ENCODE measurements at regions not wholly inside any gene's neighbourhood (a gene's known extent, or its start where the extent isn't known, plus 50 kb on each side); places are given as distances from the start of the nearest gene placed in this dataset.

DNA sequence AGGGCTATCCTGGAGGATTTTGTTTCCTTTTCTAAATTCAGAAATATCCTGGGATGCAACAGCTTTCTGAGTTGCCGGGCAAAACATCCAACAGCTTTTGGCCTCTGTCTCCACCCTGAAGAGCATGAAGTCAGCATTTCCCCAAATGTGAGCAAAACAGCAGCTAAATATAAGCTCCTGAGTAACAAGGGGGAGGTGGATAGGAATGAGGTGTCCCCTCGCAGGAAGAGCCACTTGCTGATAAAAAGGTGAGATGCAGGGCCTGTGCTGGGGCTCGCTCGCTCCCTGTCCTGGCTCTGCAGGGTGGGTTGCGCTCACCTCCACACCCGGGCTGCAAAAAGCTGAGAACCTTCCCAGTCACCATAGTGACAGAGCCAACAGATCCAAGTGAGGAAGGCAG lies 264.3 kb downstream of the ZEB1 start:
- no peak for DNase-seq (ENCODE audit: low read depth, low spot score)

DNA sequence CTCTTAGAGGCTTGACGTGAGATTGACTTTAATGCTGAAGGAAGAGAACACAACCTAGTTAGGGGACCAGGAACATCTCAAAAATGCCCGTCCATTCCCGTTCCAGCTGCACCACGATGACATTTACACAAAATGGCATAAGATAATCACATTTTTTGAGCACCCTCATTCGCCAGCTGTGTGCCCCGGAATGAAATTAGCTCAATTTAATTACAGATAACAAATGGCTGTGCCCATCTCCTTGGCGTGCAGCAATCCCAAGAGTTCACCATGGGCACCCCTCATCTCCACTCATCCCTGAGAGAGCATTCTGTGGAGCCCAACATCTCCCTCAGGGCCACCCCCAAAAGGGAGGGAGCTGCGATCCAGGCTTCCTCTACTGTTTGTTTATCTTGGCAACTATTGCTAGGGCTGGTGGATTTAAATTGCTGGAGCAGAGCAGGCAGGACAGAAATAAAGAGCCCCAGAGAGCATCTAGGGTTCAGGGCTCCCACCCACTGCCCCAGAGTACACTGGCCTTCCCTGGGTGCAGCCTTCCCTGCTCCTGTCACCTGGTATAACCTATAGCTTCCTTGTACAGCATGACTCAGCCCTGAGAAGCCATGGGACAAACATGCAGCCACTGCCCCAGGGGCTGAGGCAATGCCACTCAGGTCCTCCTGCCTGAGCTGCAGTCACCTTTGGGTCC lies 263.5 kb downstream of the ZEB1 start:
- no peak for DNase-seq (ENCODE audit: low read depth, low spot score)

DNA sequence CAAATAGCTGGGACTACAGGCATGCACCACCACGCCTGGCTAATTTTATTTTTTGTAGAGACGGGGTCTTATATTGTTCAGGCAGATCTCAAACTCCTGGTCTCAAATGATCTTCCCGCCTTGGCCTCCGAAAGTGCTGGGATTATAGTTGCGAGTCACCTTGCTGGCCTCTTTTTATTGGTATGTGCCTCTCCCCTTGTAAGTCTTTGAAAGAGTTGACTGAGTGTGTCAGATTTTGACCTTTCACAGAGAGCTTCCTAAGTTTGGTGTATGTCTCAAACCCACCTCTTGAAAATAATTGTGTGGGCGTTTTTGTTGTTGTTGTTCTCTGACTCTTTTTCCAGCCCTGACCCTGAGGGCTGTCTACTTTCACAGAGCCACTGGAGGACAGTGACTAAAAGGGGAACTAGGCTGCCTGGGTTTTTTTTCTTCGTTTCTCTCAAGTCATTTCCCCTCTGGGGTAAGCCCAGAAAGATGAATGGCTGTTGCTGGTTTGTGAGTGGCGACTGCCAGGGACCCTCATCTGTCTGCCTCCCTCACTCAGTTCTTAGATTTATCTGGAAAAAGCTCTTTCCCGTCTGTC lies 262.8 kb downstream of the ZEB1 start:
- no peak for DNase-seq (ENCODE audit: low read depth, low spot score)

DNA sequence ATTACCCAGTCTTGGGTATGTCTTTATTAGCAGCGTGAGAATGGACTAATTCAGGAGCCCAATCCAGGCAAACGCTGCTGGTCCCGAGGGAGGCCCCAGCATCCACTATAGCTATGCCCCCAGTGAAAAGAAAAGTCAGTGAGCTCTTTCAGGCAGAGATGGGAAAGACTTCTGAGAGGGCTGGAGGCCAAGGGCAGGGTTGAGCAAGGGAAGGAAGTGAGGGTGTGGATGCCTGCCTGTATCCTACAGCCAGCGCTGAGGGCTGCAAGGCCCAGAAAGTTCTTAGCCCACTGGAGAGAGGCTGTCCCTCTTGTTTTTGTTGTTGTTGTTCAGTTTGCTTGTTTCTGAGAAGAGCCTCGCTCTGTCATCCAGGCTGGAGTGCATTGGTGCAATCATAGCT lies 261.6 kb downstream of the ZEB1 start:
- DNase-seq (ENCODE audit: low read depth, low spot score), result no peak
